ENCODE measurements at regions not wholly inside any gene's neighbourhood (a gene's known extent, or its start where the extent isn't known, plus 50 kb on each side); places are given as distances from the start of the nearest gene placed in this dataset.
A peak's percentile ranks its signal among the peaks of the same experiment; 100 is the strongest.

DNA sequence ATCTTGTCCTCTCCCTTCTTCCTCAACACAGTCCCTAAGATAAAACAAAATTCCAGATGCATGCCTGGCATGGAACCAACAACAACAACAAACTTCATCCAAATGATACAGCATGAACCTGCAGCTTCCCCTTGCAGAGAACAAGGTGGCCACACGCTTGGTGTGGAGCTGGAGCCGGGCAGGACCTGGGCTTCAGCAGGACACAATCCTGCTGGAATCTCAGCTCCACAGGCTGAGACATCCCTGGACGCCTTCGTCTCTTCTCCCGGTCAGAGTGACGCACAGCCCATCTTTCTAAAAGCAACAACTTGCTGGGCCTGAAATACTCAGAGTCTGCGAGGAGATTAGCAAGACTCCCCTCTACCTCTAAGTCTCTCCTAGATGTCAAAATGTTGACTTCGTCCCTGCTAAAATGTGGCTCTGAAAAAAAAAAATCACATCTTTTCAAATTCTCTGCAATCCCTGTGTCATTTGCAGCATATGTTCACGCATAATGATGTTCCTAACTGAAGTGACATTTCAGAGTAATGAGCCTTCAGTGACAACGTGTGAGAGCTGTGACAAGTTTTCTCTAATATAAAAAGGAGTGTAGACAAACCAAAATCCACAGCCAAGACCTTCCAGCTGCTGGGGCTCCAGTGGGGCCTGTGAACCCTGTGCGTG lies 1232.3 kb downstream of the TBC1D22A start:
- DNase-seq = no peak

DNA sequence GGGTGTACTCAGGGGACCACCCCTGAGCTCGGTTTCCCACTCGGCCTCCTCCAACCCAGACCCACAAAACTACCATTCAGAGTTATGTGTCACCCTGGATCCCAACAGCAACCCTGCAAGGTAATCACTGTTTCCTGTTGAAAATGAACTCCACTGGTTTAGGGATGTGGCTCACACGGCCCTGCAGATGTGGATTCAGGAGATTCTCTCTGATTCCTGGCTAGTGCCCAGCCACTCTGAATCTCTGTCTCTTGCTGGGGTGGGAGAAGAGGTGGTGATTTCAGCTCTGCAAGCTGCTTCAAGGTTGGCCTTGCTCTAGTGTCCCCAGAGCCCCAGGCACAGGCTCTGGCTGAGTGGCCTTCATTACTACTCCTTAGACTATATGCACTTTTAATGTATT lies 1231.6 kb downstream of the TBC1D22A start:
- no peak for DNase-seq

GRCh38 chr22:47990481-47990880 lies 1228.0 kb downstream of the TBC1D22A start:
- peak; percentile 62 to 81 for DNase-seq

GRCh38 chr22:47987885-47988515 lies 1225.5 kb downstream of the TBC1D22A start:
- DNase-seq = no peak

- no peak for DNase-seq
These were observed 1213.8 kb downstream of the TBC1D22A start for GRCh38 chr22:47976219-47976618.

DNA sequence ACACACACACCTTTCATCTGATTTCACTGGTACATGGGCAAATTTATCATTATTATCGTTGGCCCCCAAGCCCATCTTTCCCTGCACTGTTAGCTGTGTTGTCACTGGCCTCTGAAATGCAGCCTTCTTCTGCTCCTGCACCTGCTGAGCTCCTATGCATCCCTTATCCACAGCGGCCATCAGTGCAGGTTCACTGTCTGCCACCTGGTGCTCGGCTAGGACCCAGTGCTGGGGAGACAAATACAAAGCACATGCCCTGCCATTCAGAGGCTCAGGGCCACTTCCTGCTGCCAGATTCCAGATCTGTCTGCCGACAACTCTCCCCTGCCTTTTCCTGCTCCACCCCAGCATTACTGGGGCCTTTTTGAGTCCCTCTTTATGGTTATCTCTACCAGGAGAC lies 1205.4 kb downstream of the TBC1D22A start:
- no peak for DNase-seq

GRCh38 chr22:47966316-47966715 lies 1203.9 kb downstream of the TBC1D22A start:
- no peak for DNase-seq

- no peak for DNase-seq
These were observed 1203.4 kb downstream of the TBC1D22A start for GRCh38 chr22:47965896-47966295.

DNA sequence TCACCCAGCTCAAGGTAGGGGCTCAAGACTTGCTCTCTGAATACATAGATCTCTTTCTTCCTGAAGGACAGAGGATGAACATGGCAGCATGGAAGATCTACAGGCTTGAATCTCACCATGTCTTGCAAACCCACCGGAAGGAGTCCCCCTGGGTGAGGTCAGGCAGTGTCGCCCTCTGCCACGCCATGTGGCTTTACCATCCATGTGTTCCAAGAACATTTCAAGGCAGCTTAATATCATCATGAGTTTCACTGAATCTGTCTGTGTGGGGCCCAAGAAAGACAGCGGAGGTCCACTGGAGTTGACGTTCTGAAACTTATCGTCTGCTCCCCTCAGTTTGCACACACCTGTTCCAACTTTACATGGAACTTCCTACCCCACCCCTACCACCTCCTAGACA lies 1202.6 kb downstream of the TBC1D22A start:
- no peak for DNase-seq

DNA sequence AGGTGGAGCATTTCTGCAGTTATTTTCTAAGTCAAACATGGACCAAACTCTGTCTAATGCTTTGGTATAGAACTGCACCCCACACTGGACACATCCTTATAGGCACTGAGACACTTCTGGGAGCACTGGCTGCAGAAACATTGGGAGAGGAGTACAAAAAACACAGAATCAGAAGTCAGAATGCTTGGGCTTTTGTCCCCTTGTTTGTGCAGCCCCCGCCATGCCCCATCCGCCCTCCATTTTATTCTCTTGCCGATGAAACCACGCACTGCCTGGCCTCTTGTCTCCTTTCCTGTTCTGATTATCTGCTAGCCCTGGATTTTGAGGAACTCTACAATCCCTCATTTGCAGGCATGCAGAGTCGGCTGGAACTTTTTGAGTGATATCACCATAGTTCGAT lies 1201.2 kb downstream of the TBC1D22A start:
- no peak for DNase-seq

- DNase-seq = no peak
These were observed 1195.2 kb downstream of the TBC1D22A start for GRCh38 chr22:47957649-47958048.

GRCh38 chr22:47954107-47954506 lies 1191.7 kb downstream of the TBC1D22A start:
- no peak for DNase-seq

GRCh38 chr22:47944941-47945340 lies 1182.5 kb downstream of the TBC1D22A start:
- no peak for DNase-seq

DNA sequence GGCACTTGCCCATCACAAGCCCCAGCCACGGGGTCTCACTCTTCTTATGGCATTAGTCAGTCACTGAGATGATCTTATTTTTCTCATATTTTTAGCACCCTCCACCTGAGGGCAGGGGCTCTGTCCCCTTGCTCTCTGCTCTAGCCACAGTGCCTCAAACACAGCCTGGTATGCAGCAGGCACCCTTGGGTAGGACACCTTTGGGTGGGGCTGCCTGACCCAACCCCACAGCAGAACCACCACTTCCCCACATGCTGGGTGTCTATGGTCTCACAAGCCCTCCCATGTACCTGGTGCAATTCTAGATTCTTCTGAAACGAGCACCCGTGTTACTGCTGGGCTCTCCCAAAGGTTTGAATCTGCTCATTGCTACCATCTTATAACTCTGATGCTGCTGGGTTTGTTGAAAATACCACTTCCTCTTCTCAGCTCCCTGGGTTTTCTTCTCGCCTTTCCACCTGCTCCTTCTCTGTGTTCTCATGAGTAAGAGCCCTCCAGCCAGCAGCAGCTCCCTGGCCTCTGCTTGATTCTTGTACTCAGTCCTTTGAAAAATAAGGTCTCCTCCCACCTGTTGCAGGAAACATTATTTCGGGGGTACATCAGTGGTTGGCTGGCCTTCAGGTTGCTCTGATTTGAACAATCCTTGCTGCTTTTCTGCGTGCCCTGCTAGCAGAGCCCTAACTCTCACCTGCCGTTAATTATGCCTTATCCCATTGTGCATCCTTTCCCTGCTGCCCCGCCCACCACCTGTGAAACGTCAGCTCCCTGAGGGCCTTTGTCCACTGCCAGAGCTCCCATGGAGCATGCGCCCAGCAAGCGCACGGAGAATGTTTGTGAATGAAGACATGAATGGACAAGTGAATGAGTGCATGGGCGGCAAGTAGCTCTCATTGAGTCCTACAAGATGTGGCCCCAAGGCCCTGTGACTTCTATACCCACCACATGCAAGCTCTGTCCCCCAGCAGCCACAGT lies 1181.6 kb downstream of the TBC1D22A start:
- DNase-seq = no peak

DNA sequence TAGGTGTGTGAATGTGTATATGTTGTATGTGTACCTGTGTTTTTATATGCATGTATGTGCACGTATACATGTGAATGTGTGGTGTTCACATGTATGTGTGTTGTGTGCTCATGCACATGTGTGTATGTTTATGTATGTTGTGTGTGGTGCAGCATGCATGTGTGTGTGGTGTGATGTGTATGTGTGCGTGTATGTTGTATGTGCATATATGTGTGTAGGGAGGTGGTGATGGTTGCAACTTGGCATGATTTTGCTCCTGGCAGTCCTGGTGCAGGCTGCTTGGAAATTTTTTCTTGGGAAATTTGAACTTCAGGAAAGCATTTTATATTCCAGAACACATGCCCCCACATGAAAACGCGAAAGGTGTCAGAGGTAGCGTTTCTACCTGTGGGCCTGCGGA lies 1177.8 kb downstream of the TBC1D22A start:
- no peak for DNase-seq

- DNase-seq = no peak
These were observed 1171.4 kb downstream of the TBC1D22A start for GRCh38 chr22:47933891-47934290.

GRCh38 chr22:47933226-47933625 lies 1170.8 kb downstream of the TBC1D22A start:
- no peak for DNase-seq

GRCh38 chr22:47929646-47930185 lies 1167.3 kb downstream of the TBC1D22A start:
- DNase-seq = no peak

DNA sequence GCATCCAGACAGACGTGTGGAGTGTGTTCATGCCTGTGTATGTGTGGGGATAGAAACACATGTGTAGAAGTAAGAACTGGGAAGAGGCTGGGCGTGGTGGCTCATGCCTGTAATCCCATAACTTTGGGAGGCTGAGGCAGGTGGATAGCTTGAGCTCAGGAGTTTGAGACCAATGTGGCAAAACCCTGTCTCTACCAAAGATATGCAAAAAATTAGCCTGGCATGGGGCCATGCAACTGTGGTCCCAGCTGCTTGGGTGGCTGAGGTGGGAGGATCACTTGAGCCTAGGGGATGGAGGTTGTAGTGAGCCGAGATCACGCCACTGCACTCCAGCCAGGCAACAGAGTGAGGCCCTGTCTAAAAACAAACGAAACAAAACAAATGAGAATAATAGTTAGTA lies 1166.6 kb downstream of the TBC1D22A start:
- no peak for DNase-seq

DNA sequence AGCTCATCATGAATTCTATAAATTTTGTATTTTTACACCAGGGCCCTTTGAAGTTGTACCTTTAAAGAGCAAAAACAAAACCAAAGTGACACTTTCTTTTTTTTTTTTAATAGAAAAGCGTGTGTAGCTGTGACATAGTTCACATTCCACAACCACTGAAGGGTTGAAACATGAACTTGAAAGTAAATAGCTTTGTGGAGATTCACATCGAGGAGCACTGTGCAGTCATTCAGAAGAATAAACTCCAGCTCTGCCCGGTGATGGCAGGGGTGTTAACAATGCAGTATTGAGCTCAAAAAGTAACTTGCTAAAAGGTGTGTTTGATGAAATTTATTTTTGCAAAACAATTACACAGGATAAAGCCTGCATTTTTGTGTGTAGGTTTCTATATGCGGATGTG lies 1166.2 kb downstream of the TBC1D22A start:
- DNase-seq = no peak

DNA sequence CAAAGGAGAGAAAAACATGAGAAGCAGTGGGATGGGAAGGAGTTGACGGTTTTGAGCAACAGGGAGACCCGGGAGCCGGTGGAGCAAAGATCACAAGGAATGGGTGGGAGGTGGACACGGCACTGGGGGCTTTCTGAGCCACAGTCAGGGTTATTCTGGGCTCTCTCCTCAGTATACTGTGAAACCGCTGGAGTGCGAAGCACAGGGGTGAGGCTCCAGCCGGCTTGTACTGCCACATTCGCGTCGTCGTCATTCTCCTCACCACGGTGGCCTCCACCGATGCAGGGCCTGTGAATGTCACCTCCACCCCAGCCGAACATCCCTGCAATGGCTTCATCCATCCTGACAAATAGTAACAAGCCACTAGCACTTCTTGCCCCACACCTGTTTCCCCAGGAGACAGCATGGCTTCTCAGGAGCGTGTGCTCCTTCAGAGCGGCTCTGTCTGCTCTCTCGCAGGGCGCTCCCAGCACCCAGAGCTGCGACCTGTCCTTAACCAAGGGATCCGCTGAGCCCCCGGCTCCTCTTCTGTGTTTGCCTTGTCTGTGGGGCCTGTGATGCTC lies 1165.3 kb downstream of the TBC1D22A start:
- no peak for DNase-seq

- DNase-seq = no peak
These were observed 1160.6 kb downstream of the TBC1D22A start for GRCh38 chr22:47923011-47923427.

GRCh38 chr22:47921906-47922305 lies 1159.5 kb downstream of the TBC1D22A start:
- no peak for DNase-seq
